MCF 10A (cell line): ENCODE measurements at regions not wholly inside any gene's neighbourhood (a gene's known extent, or its start where the extent isn't known, plus 50 kb on each side); places are given as distances from the start of the nearest gene placed in this dataset.

Experiments used
- BruUV-seq: library from RNA; stranded (reverse); fragments of 400-500 nt; replicated peaks from 2 replicates; lab custom pipeline; 2021; lab: Mats Ljungman, UMichigan
- CTCF ChIA-PET: fragments of 300-600 bp; sonication (Branson Sonifier 250); formaldehyde crosslinking; extraction: SDS; loops from one replicate; lab custom pipeline; 2021; ENCODE audit warnings: antibody characterized with exemption, inconsistent platforms; lab: Yijun Ruan, JAX
- POLR2A ChIA-PET: fragments of 300-600, 350-650 bp; sonication (Branson Sonifier 250); formaldehyde crosslinking; extraction: SDS; loops from one replicate; lab custom pipeline; 2020; ENCODE audit warnings: antibody characterized with exemption, inconsistent platforms; lab: Yijun Ruan, JAX
- DNase-seq: peaks from one replicate; pipeline ENCODE4 v3.0.0-alpha.2; 2018; ENCODE audit not compliant: unreplicated experiment
- H3K27ac Mint-ChIP-seq: one replicate; pipeline ENCODE4 v1.8.0; 2022; ENCODE audit warnings: mild to moderate bottlenecking, low read depth, mixed read lengths; ENCODE audit not compliant: unreplicated experiment
- H3K27me3 Mint-ChIP-seq: one replicate; pipeline ENCODE4 v1.8.0; 2022; ENCODE audit warnings: mixed read lengths; ENCODE audit not compliant: insufficient read depth, unreplicated experiment
- H3K36me3 Mint-ChIP-seq: one replicate; pipeline ENCODE4 v1.8.0; 2022; ENCODE audit warnings: mild to moderate bottlenecking, moderate library complexity, mixed read lengths; ENCODE audit not compliant: insufficient read depth, unreplicated experiment
- H3K4me1 Mint-ChIP-seq: one replicate; pipeline ENCODE4 v1.8.0; 2022; ENCODE audit warnings: mixed read lengths; ENCODE audit not compliant: insufficient read depth, unreplicated experiment
- H3K4me3 Mint-ChIP-seq: one replicate; pipeline ENCODE4 v1.8.0; 2022; ENCODE audit warnings: mild to moderate bottlenecking, moderate library complexity, mixed read lengths; ENCODE audit not compliant: unreplicated experiment
- H3K9me3 Mint-ChIP-seq: one replicate; pipeline ENCODE4 v1.8.0; 2022; ENCODE audit warnings: mixed read lengths; ENCODE audit not compliant: unreplicated experiment
- intact Hi-C: fragments of 100-400 bp; cut with micrococcal nuclease; formaldehyde crosslinking; loops from 2 replicates; pipeline ENCODE4 v1.14.1; 2022
- TF ChIP-seq, protein P1 (sequence below): fragments of 200-600 bp; IDR thresholded peaks from one replicate; pipeline ENCODE4 v1.8.0; 2022; ENCODE audit warnings: antibody characterized with exemption, mild to moderate bottlenecking; ENCODE audit not compliant: unreplicated experiment

DNA sequence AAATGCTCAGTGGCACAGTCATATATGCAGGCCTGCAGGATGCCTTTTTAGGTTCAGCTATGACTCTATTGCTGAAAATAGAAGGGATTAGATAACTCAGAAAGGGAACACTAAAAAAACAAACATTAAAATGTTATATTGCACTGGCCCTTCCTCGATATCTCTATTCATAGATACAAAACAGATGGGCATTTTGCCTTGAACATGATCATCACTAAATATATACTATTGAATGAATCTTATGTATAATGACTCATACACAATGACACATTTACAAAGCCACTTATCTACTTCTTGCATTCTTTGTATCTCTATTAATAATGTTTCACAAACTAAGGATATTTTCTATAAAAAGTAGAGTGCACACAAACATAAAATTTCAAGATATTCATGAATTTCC, 2352.8 kb upstream of the RAG2 start:
- Mint-ChIP-seq H3K4me1 (peaks cover 8% of the 10 kb centered on the region), H3K9me3 (peaks cover 9% of the 10 kb centered on the region)

DNA sequence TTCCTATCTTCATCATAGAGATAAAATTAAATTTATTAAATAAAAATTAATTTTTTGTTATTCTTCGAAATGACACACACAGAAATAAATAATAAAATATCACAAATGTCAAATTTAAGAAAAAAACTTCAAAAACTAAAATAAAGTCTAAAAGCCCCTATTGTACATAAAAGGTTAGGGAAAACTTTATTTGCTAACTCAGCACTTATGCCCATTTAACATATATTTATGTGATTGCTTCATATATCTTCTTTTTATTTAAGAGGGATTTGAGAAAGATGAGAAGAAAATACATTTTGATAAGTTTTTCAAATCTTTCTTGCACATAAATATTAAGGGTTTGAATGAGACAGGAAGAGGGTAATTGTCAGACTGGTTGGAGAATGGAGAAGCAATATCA, 2350.4 kb upstream of the RAG2 start:
- Mint-ChIP-seq H3K4me3 (no peak overlapping the region), H3K9me3 (peaks cover 18% of the 10 kb centered on the region), H3K27ac (no peak overlapping the region), H3K27me3 (no peaks in the 10 kb centered on the region), H3K36me3 (no peaks in the 10 kb centered on the region), H3K4me1 (peaks cover 8% of the 10 kb centered on the region)
- BruUV-seq = no TSS peak
- ChIA-PET CTCF (no interaction called here), POLR2A (no interaction called here)
- intact Hi-C loops = no loop called here
- DNase-seq = no peak
- TF ChIP-seq, protein P1, sequence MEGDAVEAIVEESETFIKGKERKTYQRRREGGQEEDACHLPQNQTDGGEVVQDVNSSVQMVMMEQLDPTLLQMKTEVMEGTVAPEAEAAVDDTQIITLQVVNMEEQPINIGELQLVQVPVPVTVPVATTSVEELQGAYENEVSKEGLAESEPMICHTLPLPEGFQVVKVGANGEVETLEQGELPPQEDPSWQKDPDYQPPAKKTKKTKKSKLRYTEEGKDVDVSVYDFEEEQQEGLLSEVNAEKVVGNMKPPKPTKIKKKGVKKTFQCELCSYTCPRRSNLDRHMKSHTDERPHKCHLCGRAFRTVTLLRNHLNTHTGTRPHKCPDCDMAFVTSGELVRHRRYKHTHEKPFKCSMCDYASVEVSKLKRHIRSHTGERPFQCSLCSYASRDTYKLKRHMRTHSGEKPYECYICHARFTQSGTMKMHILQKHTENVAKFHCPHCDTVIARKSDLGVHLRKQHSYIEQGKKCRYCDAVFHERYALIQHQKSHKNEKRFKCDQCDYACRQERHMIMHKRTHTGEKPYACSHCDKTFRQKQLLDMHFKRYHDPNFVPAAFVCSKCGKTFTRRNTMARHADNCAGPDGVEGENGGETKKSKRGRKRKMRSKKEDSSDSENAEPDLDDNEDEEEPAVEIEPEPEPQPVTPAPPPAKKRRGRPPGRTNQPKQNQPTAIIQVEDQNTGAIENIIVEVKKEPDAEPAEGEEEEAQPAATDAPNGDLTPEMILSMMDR = no peak

More for the DNA sequence above, 2352.8 kb upstream of the RAG2 start:
- Mint-ChIP-seq H3K27ac (no peak overlapping the region), H3K4me3 (no peak overlapping the region), H3K36me3 (no peaks in the 10 kb centered on the region), H3K27me3 (no peaks in the 10 kb centered on the region)
- intact Hi-C loops = no loop called here
- ChIA-PET POLR2A (no interaction called here), CTCF (no interaction called here)
- no peak for DNase-seq
- no TSS peak for BruUV-seq
- TF ChIP-seq, protein P1 = no peak

DNA sequence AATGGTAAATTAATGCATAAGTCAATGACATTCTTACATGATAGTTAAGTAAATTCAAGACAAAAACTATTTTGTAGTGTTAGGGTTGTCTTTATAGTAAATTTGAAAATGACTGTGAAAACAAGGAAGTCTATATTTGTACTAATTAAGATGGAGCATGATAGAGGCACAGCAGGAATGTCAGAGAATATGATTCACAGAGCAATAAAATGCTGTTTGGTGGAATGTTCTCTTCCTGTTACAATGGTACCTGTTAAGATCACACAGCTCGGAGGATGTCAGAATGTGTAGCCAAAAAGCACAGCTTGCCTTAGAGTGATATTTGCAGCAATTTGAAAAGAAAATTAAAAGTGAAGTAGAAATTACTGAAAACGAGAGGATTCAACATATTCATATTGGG, 2339.7 kb upstream of the RAG2 start:
- Mint-ChIP-seq H3K27ac (no peak overlapping the region), H3K4me1 (peaks cover 8% of the 10 kb centered on the region), H3K36me3 (no peaks in the 10 kb centered on the region), H3K4me3 (no peak overlapping the region), H3K27me3 (no peaks in the 10 kb centered on the region), H3K9me3 (peaks cover 8% of the 10 kb centered on the region)
- ChIA-PET CTCF (interaction anchor here (0.7 kb wide), 1 partner anchor 37 kb away, joined by 3 read pairs; no protein-coding TSS in a partner anchor), POLR2A (no interaction called here)
- TF ChIP-seq, protein P1 = no peak
- intact Hi-C loops = no loop called here
- BruUV-seq = no TSS peak
- DNase-seq = no peak

DNA sequence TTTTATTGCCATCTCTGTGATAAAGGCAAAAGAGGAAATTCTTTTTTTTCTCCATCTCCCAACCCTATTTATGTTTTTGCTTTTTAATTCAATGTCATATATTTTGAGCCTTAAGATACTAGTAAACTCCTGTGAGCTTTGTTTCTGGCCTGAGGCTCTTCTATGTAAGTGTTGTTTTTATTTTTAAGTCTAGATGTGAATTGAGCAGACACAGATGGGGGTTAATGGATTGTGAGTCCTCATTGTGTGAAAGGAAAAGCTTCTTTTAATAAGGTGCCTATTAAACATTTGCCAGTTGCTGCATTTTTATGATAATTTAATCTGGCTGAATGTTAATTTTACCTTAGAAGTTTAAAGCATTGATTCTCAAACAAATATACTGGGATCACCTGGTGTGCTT, 2337.9 kb upstream of the RAG2 start:
- Mint-ChIP-seq H3K27me3 (no peaks in the 10 kb centered on the region), H3K36me3 (peaks cover 6% of the 10 kb centered on the region), H3K4me3 (no peak overlapping the region), H3K9me3 (peaks cover 8% of the 10 kb centered on the region), H3K27ac (no peak overlapping the region), H3K4me1 (peaks cover 8% of the 10 kb centered on the region)
- no TSS peak for BruUV-seq
- TF ChIP-seq, protein P1 = no peak
- ChIA-PET POLR2A (interaction anchor here (0.6 kb wide), 1 partner anchor 1054 kb away, joined by 3 read pairs; no protein-coding TSS in a partner anchor), CTCF (no interaction called here)
- intact Hi-C loops = no loop called here
- no peak for DNase-seq
